ENCODE measurements at regions not wholly inside any gene's neighbourhood (a gene's known extent, or its start where the extent isn't known, plus 50 kb on each side); places are given as distances from the start of the nearest gene placed in this dataset.

DNA sequence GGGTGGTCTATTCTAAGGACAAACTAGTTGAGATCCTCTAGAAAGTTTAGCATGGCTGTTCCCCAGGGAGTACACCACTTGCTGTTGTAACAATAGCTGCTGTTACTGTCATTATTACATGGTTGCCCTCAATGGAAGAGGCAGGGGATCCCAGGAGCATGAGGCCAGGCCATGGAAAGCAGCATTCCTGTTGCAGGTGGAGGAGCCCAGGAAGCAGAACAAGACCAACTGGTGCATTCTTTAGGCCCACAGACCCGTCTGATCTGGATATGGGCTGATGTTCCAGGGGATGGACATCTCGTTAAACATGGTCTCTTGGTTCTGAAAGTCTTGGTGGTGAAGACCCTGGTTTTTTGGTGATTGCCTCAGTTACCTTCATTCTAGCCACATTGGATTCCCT, 109.2 kb upstream of the WSCD2 start:
- TF ChIP-seq, protein P1, sequence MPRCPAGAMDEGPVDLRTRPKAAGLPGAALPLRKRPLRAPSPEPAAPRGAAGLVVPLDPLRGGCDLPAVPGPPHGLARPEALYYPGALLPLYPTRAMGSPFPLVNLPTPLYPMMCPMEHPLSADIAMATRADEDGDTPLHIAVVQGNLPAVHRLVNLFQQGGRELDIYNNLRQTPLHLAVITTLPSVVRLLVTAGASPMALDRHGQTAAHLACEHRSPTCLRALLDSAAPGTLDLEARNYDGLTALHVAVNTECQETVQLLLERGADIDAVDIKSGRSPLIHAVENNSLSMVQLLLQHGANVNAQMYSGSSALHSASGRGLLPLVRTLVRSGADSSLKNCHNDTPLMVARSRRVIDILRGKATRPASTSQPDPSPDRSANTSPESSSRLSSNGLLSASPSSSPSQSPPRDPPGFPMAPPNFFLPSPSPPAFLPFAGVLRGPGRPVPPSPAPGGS (IDR thresholded peaks at IDR 0.05): no peak
- TF ChIP-seq POLR2A (IDR thresholded peaks at IDR 0.05; ENCODE audit: low read length): no peak

All from A549 (cell line).